Upper lobe of left lung (tissue), 6 donors: ENCODE measurements at regions not wholly inside any gene's neighbourhood (a gene's known extent, or its start where the extent isn't known, plus 50 kb on each side); places are given as distances from the start of the nearest gene placed in this dataset.

Experiments
- ATAC-seq, 2 donors: fragments of 200-7000 bp; cut with Tn5 transposase; one replicate each; pipeline ENCODE4 v1.9.1; 2022; ENCODE audit warnings: mild to moderate bottlenecking in 2 of 2, moderate library complexity in 2 of 2; ENCODE audit not compliant: low FRiP score in 2 of 2
- DNase-seq, 2 donors: peaks; one replicate each; pipeline ENCODE4 v3.0.0-alpha.2; 2019 to 2020
- H3K27ac ChIP-seq, 4 donors: fragments of 200-600 bp; sonication (generic); one replicate each; pipeline ENCODE4 v1.5.1; 2016 to 2019
- H3K27me3 ChIP-seq, 4 donors: fragments of 200-600 bp; sonication (generic); one replicate each; pipeline ENCODE4 v1.5.1; 2017 to 2019
- H3K36me3 ChIP-seq, 4 donors: fragments of 200-600 bp; sonication (generic); one replicate each; pipeline ENCODE4 v1.5.1; 2016 to 2019
- H3K4me1 ChIP-seq, 4 donors: fragments of 200-600 bp; sonication (generic); one replicate each; pipeline ENCODE4 v1.5.1; 2018 to 2019
- H3K4me3 ChIP-seq, 4 donors: fragments of 200-600 bp; sonication (generic); one replicate each; pipeline ENCODE4 v1.5.1; 2017 to 2019; ENCODE audit warnings: mild to moderate bottlenecking in 2 of 4, moderate library complexity in 1 of 4
- H3K9me3 ChIP-seq, 4 donors: fragments of 200-600 bp; sonication (generic); one replicate each; pipeline ENCODE4 v1.5.1; 2018 to 2019
- CTCF ChIP-seq, 6 experiments: fragments of 450-650 bp in 4 of 6; fragments of 200-600 bp in 2 of 6; sonication (generic) in 2 of 6; IDR thresholded peaks; one replicate each; pipeline ENCODE4 v1.5.1; 2016 to 2019; ENCODE audit warnings: antibody characterized with exemption in 6 of 6
- EP300 ChIP-seq, 4 donors: sonication (generic); formaldehyde crosslinking; IDR thresholded peaks; one replicate each; pipeline ENCODE4 v1.5.1; 2017; ENCODE audit warnings: antibody characterized with exemption in 4 of 4, control low read depth in 2 of 4
- POLR2A ChIP-seq, 4 donors: fragments of 450-650 bp; IDR thresholded peaks; one replicate each; pipeline ENCODE4 v1.5.1; 2016 to 2017; ENCODE audit warnings: antibody characterized with exemption in 4 of 4, mild to moderate bottlenecking in 2 of 4
- POLR2AphosphoS5 ChIP-seq, 2 donors: sonication (generic); formaldehyde crosslinking; IDR thresholded peaks; one replicate each; pipeline ENCODE4 v1.5.1; 2017; ENCODE audit warnings: antibody characterized with exemption in 2 of 2
- WGBS, 2 donors: methylation state at CpG; one replicate each; pipeline ENCODE4 v1.1.5; 2017 to 2018; 5-methylcytosine and 5-hydroxymethylcytosine counted together
- donor health status: DM: no; HTN: no; CAD: no; lungs with moderate emphysema.
- donor health status: DM: no; HTN: yes; CAD: no; lungs with severe emphysema.

GRCh38 chr3:176692199-176692965, 504.9 kb downstream of the TBL1XR1 start:
- H3K4me1 ChIP-seq: no peaks in the 10 kb centered on the region
- H3K27ac ChIP-seq: no peak overlapping the region
- DNase-seq (no peak), ATAC-seq (no peak)
- no peaks in the 10 kb centered on the region for H3K36me3 ChIP-seq
- TF ChIP-seq POLR2AphosphoS5 (IDR thresholded peaks at IDR 0.05): no peak
- TF ChIP-seq CTCF (IDR thresholded peaks at IDR 0.05): no peak
- TF ChIP-seq POLR2A (IDR thresholded peaks at IDR 0.05): no peak
- no peak for TF ChIP-seq EP300 (IDR thresholded peaks at IDR 0.05)
- H3K27me3 ChIP-seq: no peaks in the 10 kb centered on the region
- WGBS, 2 donors: 69 to 78% methylated on average over 8 of the region's 8 CpGs
- H3K4me3 ChIP-seq: no peak overlapping the region
- H3K9me3 ChIP-seq: no peaks in the 10 kb centered on the region

- Histone ChIP-seq H3K27me3 (no peaks in the 10 kb centered on the region), H3K4me3 (no peak overlapping the region), H3K27ac (no peak overlapping the region), H3K9me3 (no peaks in the 10 kb centered on the region), H3K36me3 (no peaks in the 10 kb centered on the region), H3K4me1 (no peaks in the 10 kb centered on the region)
- TF ChIP-seq EP300 (IDR thresholded peaks at IDR 0.05): no peak
- no peak for TF ChIP-seq CTCF (IDR thresholded peaks at IDR 0.05)
- no peak for TF ChIP-seq POLR2A (IDR thresholded peaks at IDR 0.05)
- no peak for TF ChIP-seq POLR2AphosphoS5 (IDR thresholded peaks at IDR 0.05)
- WGBS, 2 donors: 57 to 64% methylated on average over 7 of the region's 7 CpGs
- no peak for ATAC-seq
- no peak for DNase-seq
Observed at GRCh38 chr3:176690083-176690869, 507.0 kb downstream of the TBL1XR1 start.

- no peak for DNase-seq
- no peak overlapping the region for H3K27ac ChIP-seq
- H3K27me3 ChIP-seq: no peaks in the 10 kb centered on the region
- H3K4me3 ChIP-seq: no peak overlapping the region
- 89 to 96% methylated on average over 2 of the region's 2 CpGs for WGBS, 2 donors
- H3K9me3 ChIP-seq: peaks cover 0 to 6% (median 0%) of the 10 kb centered on the region in 4 donors
- H3K4me1 ChIP-seq: no peaks in the 10 kb centered on the region
- TF ChIP-seq EP300 (IDR thresholded peaks at IDR 0.05): no peak
- TF ChIP-seq CTCF (IDR thresholded peaks at IDR 0.05): no peak
- no peak for TF ChIP-seq POLR2A (IDR thresholded peaks at IDR 0.05)
- no peak for ATAC-seq
- H3K36me3 ChIP-seq: no peaks in the 10 kb centered on the region
Observed at GRCh38 chr3:176687754-176688153, 509.5 kb downstream of the TBL1XR1 start.

GRCh38 chr3:176683382-176683781, 513.9 kb downstream of the TBL1XR1 start:
- DNase-seq (no peak), ATAC-seq (no peak)
- Histone ChIP-seq H3K4me1 (no peaks in the 10 kb centered on the region), H3K4me3 (no peak overlapping the region), H3K27me3 (no peaks in the 10 kb centered on the region), H3K27ac (no peak overlapping the region), H3K9me3 (peaks cover 0 to 11% (median 2%) of the 10 kb centered on the region in 4 donors), H3K36me3 (no peaks in the 10 kb centered on the region)
- no peak for TF ChIP-seq POLR2AphosphoS5 (IDR thresholded peaks at IDR 0.05)
- WGBS, 2 donors: 64 to 83% methylated on average over 2 of the region's 2 CpGs
